ENCODE measurements at regions not wholly inside any gene's neighbourhood (a gene's known extent, or its start where the extent isn't known, plus 50 kb on each side); places are given as distances from the start of the nearest gene placed in this dataset.

GRCh38 chr6:164086076-164086887 is 671.8 kb downstream of the QKI start (continued):
- TF ChIP-seq PBX2 (CRISPR knock-in tag; IDR thresholded peaks at IDR 0.05; ENCODE audit: low read depth) (no peak), PBX2 (tag; conservative IDR thresholded peaks at IDR 0.05; ENCODE audit: low read depth) (no peak), L3MBTL2 (IDR thresholded peaks at IDR 0.05) (peak; percentile 69), NCOR1 (IDR thresholded peaks at IDR 0.05) (no peak)

- Histone ChIP-seq H3K9me3 (replicated peaks; ENCODE audit: control insufficient read depth, insufficient read depth, low read depth, low read length) (no peaks in the 10 kb centered on the region), H4K20me1 (replicated peaks; ENCODE audit: control insufficient read depth, insufficient read depth, low read length) (no peaks in the 10 kb centered on the region), H3K27ac (ENCODE audit: extremely low read depth, low read depth, low read length) (no peak overlapping the region), H3K4me2 (ENCODE audit: insufficient read depth, low read length) (peak overlapping the region; percentile 47), H2AFZ (ENCODE audit: low read depth, low read length) (peak overlapping the region; percentile 60), H3K9ac (ENCODE audit: insufficient read depth in 1 of 2, low read depth in 2 of 2, low read length in 2 of 2) (no peak overlapping the region), H3K4me1 (replicated peaks in 1 of 2; ENCODE audit: control insufficient read depth in 2 of 2, insufficient read depth in 2 of 2, low read length in 2 of 2) (no peaks in the 10 kb centered on the region), H3K27me3 (ENCODE audit: control insufficient read depth in 2 of 2, insufficient read depth in 2 of 2, low read length in 2 of 2) (peaks cover 0 to 41% of the 10 kb centered on the region in 2 experiments; a peak in 4 of 5 replicates), H3K9me1 (ENCODE audit: control insufficient read depth, insufficient read depth, low read length) (no peaks in the 10 kb centered on the region), H3K79me2 (ENCODE audit: control insufficient read depth, insufficient read depth, low read length) (no peaks in the 10 kb centered on the region), H3K4me3 (no peak overlapping the region), H3K36me3 (ENCODE audit: control insufficient read depth, insufficient read depth, low read length) (no peaks in the 10 kb centered on the region)
- ChIA-PET CTCF (ENCODE audit: low intra/inter-chr PET ratio) (no interaction called here), POLR2A (interaction anchor here (0.6 kb wide), 2 partner anchors 296 to 678 kb away, joined by 3 read pairs; no protein-coding TSS in a partner anchor)
- intact Hi-C loops (cut with micrococcal nuclease) (no loop called here), in situ Hi-C loops (cut with MboI) (no loop called here)
- TF ChIP-seq ZNF766 (CRISPR knock-in tag; conservative IDR thresholded peaks at IDR 0.05) = no peak
- peak; percentile 59; the same call in 1 of the 2 replicates for TF ChIP-seq ZKSCAN8 (CRISPR knock-in tag; IDR thresholded peaks at IDR 0.05)
- 11% methylated on average over 31 of the region's 33 CpGs for WGBS (ENCODE audit: insufficient coverage, low coverage, missing lambda C conversion rate)
- ATAC-seq (peak; percentile 29; the same call in 2 of the 3 replicates), DNase-seq (ENCODE audit: extremely low read depth in 1 of 4, low spot score in 3 of 4) (no peak), FAIRE-seq (no peak)
- BruUV-seq (replicated peaks) = no TSS peak
These were observed 670.9 kb downstream of the QKI start for GRCh38 chr6:164085091-164086075.

Measured in K562 (cell line).